ENCODE measurements at regions not wholly inside any gene's neighbourhood (a gene's known extent, or its start where the extent isn't known, plus 50 kb on each side); places are given as distances from the start of the nearest gene placed in this dataset.
"Not testable (repeated sequence)": the region's sequence is repeated elsewhere in the genome, so short reads cannot be mapped to it uniquely, and the experiment has no call there.

DNA sequence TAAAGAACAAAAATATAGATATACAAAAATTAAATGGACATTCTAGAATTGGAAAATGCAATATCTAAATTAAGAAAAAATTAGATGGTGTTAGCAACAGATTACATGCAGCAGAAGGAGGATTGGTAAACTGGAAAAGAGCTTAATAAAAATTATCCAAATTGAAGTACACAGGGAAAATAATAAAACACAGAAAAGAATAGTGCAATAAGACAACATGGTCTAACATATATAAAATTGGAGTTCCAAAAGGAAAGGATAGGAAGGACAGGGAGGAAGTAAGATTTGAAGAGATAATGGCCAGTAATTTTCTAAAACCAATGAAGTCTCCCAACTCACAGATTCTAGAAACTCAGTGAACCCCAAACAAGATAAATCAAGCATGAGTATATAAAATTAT is 194.5 kb downstream of the TBX18 start:
- no peak for FAIRE-seq
- Histone ChIP-seq H3K36me3 (ENCODE audit: control insufficient read depth, insufficient read depth, low read length) (no peaks in the 10 kb centered on the region), H3K27me3 (ENCODE audit: control insufficient read depth, insufficient read depth, low read length) (no peaks in the 10 kb centered on the region), H3K4me3 (ENCODE audit: low read depth, low read length) (no peak overlapping the region)
- no peak for DNase-seq (ENCODE audit: low read depth)
- TF ChIP-seq, protein P1, sequence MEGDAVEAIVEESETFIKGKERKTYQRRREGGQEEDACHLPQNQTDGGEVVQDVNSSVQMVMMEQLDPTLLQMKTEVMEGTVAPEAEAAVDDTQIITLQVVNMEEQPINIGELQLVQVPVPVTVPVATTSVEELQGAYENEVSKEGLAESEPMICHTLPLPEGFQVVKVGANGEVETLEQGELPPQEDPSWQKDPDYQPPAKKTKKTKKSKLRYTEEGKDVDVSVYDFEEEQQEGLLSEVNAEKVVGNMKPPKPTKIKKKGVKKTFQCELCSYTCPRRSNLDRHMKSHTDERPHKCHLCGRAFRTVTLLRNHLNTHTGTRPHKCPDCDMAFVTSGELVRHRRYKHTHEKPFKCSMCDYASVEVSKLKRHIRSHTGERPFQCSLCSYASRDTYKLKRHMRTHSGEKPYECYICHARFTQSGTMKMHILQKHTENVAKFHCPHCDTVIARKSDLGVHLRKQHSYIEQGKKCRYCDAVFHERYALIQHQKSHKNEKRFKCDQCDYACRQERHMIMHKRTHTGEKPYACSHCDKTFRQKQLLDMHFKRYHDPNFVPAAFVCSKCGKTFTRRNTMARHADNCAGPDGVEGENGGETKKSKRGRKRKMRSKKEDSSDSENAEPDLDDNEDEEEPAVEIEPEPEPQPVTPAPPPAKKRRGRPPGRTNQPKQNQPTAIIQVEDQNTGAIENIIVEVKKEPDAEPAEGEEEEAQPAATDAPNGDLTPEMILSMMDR (IDR thresholded peaks at IDR 0.05; ENCODE audit: insufficient read depth, low read length, severe bottlenecking): no peak

DNA sequence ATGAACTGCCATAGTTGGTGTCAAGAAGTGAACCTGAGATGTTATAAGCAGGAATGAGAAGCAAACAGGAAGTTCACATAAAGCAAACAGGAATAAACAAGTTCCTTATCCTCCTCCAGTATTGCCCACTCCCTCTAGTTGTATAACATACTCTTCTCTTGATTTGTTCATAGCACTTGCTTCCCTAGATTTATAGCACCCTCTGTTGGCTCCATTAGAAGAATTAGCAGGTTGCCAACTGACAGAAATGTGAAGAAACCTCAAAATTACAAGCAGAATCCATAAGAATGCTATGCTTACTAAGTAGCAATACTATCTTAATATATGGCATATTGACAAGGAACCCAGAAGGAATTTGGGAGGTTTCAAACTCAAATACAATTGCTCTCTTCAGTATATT is 195.4 kb downstream of the TBX18 start:
- no peak for FAIRE-seq
- TF ChIP-seq, protein P1 (IDR thresholded peaks at IDR 0.05; ENCODE audit: insufficient read depth, low read length, severe bottlenecking): no peak

DNA sequence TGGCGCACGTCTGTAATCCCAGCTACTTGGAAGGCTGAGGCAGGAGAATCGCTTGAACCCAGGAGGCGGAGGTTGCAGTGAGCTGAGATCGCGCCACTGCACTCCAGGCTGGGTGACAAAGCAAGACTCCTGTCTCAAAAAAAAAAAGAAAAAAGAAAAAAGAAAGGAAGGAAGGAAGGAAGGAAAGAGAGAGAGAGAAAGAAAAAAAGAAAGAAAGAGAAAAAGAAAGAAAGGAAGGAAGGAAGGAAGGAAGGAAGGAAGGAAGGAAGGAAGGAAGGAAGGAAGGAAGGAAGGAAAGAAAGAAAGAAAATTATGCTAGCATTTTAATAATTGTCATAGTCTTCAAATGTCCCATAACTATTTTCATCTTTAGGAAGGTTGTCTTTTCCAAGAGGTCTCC is 198.7 kb downstream of the TBX18 start:
- not testable (repeated sequence) for H3K36me3 ChIP-seq (ENCODE audit: control insufficient read depth, insufficient read depth, low read length); FAIRE-seq; DNase-seq (ENCODE audit: low read depth); H3K27me3 ChIP-seq (ENCODE audit: control insufficient read depth, insufficient read depth, low read length); H3K4me3 ChIP-seq (ENCODE audit: low read depth, low read length)

More for the DNA sequence above, 195.4 kb downstream of the TBX18 start:
- Histone ChIP-seq H3K27me3 (ENCODE audit: control insufficient read depth, insufficient read depth, low read length) (no peaks in the 10 kb centered on the region), H3K4me3 (ENCODE audit: low read depth, low read length) (no peak overlapping the region), H3K36me3 (ENCODE audit: control insufficient read depth, insufficient read depth, low read length) (no peaks in the 10 kb centered on the region)
- DNase-seq (ENCODE audit: low read depth): peak; percentile 58

DNA sequence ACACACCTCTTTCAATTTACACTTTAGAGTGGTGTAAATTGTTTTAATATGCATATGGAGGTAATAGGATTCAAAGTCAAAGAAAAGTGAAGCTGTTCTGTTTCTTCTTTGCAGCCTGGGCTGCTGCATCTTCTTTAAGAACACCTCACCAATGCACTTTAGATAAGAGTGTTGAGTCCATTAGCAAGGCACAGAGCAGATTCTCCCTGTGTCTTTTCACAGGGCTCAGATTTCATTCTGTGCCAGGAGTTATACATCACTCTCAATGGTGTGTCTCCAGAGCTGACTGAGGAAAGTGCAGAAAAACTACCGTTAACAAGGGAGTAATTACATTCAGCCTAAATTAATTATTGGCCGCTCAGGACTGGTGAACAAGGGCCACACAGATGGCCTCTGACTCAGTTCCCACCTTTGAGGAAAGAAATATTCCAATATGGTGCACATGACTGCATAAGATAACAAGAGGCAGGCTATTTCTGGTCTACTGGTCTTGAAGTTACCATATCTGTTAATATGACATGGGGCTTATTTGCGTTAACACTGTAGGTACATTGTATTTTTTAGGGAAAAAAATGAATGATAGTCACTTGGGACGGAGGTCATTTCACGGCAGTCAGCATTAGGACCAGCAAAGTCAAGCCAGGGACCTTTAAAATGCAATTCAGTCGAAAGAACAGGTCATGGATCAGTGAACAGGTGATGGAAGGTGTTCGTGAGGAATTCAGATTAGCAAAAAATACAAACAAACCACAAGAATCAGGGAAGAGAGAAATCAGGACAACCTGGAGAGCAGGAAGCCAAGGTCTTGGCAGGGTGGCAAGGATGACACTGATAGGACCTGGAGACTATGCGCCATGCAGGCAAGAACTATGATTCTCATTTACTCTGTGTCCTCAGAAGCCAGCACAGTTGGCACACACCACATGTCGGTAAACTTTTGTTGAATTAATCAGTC is 203.7 kb downstream of the TBX18 start:
- Histone ChIP-seq H3K4me3 (ENCODE audit: low read depth, low read length) (no peak overlapping the region), H3K36me3 (ENCODE audit: control insufficient read depth, insufficient read depth, low read length) (no peaks in the 10 kb centered on the region), H3K27me3 (ENCODE audit: control insufficient read depth, insufficient read depth, low read length) (no peaks in the 10 kb centered on the region)
- no peak for FAIRE-seq
- TF ChIP-seq, protein P1 (IDR thresholded peaks at IDR 0.05; ENCODE audit: insufficient read depth, low read length, severe bottlenecking): no peak
- DNase-seq (ENCODE audit: low read depth): no peak

DNA sequence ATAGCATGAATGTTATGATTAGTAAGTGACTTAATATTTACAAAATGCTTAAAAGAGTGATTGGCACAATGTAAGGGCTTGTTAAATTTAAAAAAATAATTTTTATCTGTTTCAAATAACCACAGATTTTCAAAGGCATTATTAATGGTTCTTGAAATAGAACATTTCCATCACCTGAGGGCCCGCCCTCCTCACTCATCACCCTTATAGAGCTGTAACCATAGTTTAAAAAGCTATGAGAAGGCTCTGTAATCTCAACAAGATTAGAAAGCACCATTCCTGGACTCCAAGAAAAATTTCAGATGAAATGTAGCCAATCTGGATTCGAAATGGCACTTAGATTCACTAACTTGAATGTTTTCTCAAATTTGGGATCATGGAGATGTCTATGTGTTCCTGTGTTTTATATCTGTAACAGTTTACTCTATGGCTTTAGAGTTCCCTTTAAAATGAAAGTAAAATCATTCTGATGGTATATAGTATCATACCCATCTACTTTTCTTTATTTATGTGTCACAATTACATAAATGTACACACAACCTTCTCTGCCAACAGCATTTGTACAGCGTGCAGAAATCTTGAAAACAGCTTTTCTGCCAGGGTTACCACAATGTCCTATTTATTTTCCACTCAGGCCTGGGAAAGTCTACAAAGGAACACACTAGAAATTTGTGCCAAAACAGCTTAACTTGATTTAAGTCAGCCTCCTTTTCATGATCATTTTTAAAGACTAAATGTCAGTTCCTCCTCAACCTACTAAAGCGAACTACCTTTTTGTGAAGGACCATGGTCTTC is 207.7 kb downstream of the TBX18 start:
- no peak for DNase-seq (ENCODE audit: low read depth)
- Histone ChIP-seq H3K4me3 (ENCODE audit: low read depth, low read length) (no peak overlapping the region), H3K36me3 (ENCODE audit: control insufficient read depth, insufficient read depth, low read length) (no peaks in the 10 kb centered on the region), H3K27me3 (ENCODE audit: control insufficient read depth, insufficient read depth, low read length) (no peaks in the 10 kb centered on the region)
- TF ChIP-seq, protein P1 (IDR thresholded peaks at IDR 0.05; ENCODE audit: insufficient read depth, low read length, severe bottlenecking): no peak
- FAIRE-seq: no peak

DNA sequence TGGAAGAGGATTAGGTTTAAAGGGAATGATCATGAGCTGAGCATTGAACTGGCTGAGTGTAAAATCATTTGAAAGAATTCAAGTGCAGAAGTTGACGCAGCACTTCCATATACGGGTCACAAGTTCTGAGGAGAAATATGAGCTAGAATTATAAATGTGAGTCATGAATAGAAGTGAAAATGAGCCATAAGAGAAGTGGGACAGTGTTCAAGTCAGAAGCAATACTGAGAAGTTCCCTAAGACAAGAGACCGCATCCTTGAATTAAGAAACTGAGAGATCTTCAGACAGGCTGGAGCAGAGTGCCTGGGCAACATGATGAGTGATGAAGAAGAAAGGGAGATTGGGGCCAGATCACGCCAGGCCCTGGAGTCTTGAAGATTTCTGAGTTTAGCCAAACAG is 209.7 kb downstream of the TBX18 start:
- FAIRE-seq (no peak), DNase-seq (ENCODE audit: low read depth) (no peak)
- TF ChIP-seq, protein P1 (IDR thresholded peaks at IDR 0.05; ENCODE audit: insufficient read depth, low read length, severe bottlenecking): no peak
- no peak overlapping the region for H3K4me3 ChIP-seq (ENCODE audit: low read depth, low read length)
- H3K27me3 ChIP-seq (ENCODE audit: control insufficient read depth, insufficient read depth, low read length): no peaks in the 10 kb centered on the region
- H3K36me3 ChIP-seq (ENCODE audit: control insufficient read depth, insufficient read depth, low read length): no peaks in the 10 kb centered on the region

All from bronchial epithelial cell (primary cell).